Activated CD8-positive, alpha-beta T cell treated with anti-CD3 and anti-CD28 coated beads for 36 hours (primary cell): ENCODE measurements at regions not wholly inside any gene's neighbourhood (a gene's known extent, or its start where the extent isn't known, plus 50 kb on each side); places are given as distances from the start of the nearest gene placed in this dataset.
A peak's percentile ranks its signal among the peaks of the same experiment; 100 is the strongest.

Source experiments
- ATAC-seq: fragments of 200-7000 bp; cut with Tn5 transposase; one replicate; pipeline ENCODE4 v1.10.0; 2021; ENCODE audit warnings: mild to moderate bottlenecking, moderate library complexity
- CTCF ChIA-PET: fragments of 350-600 bp; sonication (Branson Sonifier 250); formaldehyde crosslinking; loops from one replicate; lab custom pipeline; 2021; ENCODE audit warnings: antibody characterized with exemption; lab: Charles Lee
- POLR2A ChIA-PET: fragments of 350-600 bp; sonication (Branson Sonifier 250); formaldehyde crosslinking; loops from one replicate; lab custom pipeline; 2021; ENCODE audit warnings: antibody characterized with exemption; lab: Charles Lee
- DNase-seq: peaks from one replicate; pipeline ENCODE4 v3.0.0-alpha.2; 2020
- H3K27ac Mint-ChIP-seq: one replicate; pipeline ENCODE4 v1.8.0; 2021; ENCODE audit warnings: mild to moderate bottlenecking, mixed read lengths
- H3K27me3 Mint-ChIP-seq: one replicate; pipeline ENCODE4 v1.8.0; 2021; ENCODE audit warnings: mixed read lengths
- H3K36me3 Mint-ChIP-seq: one replicate; pipeline ENCODE4 v1.8.0; 2021; ENCODE audit warnings: low read depth, mixed read lengths
- H3K4me1 Mint-ChIP-seq: one replicate; pipeline ENCODE4 v1.8.0; 2021; ENCODE audit warnings: low read depth, mixed read lengths
- H3K4me3 Mint-ChIP-seq: one replicate; pipeline ENCODE4 v1.8.0; 2021; ENCODE audit warnings: mild to moderate bottlenecking, moderate library complexity, mixed read lengths
- H3K9me3 Mint-ChIP-seq: one replicate; pipeline ENCODE4 v1.8.0; 2021; ENCODE audit warnings: mixed read lengths
- CTCF ChIP-seq: fragments of 200-600 bp; IDR thresholded peaks from one replicate; pipeline ENCODE4 v1.8.0; 2022; ENCODE audit warnings: antibody characterized with exemption, mild to moderate bottlenecking
- intact Hi-C: fragments of 100-400 bp; cut with micrococcal nuclease; formaldehyde crosslinking; loops from one replicate; pipeline ENCODE4 v1.10.0; 2022

- Mint-ChIP-seq H3K27ac (no peak overlapping the region), H3K4me3 (no peak overlapping the region), H3K36me3 (peaks cover 5% of the 10 kb centered on the region), H3K27me3 (no peaks in the 10 kb centered on the region), H3K9me3 (peaks cover 28% of the 10 kb centered on the region), H3K4me1 (peaks cover 10% of the 10 kb centered on the region)
- TF ChIP-seq CTCF, result no peak
- no peak for ATAC-seq
- intact Hi-C loops, result no loop called here
- POLR2A ChIA-PET, result no interaction called here
- CTCF ChIA-PET, result no interaction called here
- DNase-seq, result no peak
Measured at GRCh38 chr14:98437113-98437512, 834.9 kb downstream of the BCL11B start.

GRCh38 chr14:98444077-98444476, 827.9 kb downstream of the BCL11B start:
- peaks cover 13% of the 10 kb centered on the region for H3K9me3 Mint-ChIP-seq
- peak; percentile 25 for DNase-seq
- ChIA-PET POLR2A (no interaction called here), CTCF (no interaction called here)
- H3K4me1 Mint-ChIP-seq, result peaks cover 31% of the 10 kb centered on the region
- H3K36me3 Mint-ChIP-seq, result no peaks in the 10 kb centered on the region
- peak overlapping the region; percentile 84 for H3K27ac Mint-ChIP-seq
- ATAC-seq, result peak; percentile 34
- no peak for TF ChIP-seq CTCF
- intact Hi-C loops, result no loop called here
- no peaks in the 10 kb centered on the region for H3K27me3 Mint-ChIP-seq
- H3K4me3 Mint-ChIP-seq, result no peak overlapping the region

GRCh38 chr14:98445718-98446117, 826.3 kb downstream of the BCL11B start:
- ATAC-seq (no peak), DNase-seq (no peak)
- POLR2A ChIA-PET, result interaction anchor here (0.6 to 0.8 kb wide), 3 partner anchors 13 to 962 kb away, joined by 3 read pairs; no protein-coding TSS in a partner anchor
- H3K27me3 Mint-ChIP-seq, result no peaks in the 10 kb centered on the region
- no peaks in the 10 kb centered on the region for H3K36me3 Mint-ChIP-seq
- no peak overlapping the region for H3K4me3 Mint-ChIP-seq
- intact Hi-C loops, result no loop called here
- no peak for TF ChIP-seq CTCF
- H3K27ac Mint-ChIP-seq, result no peak overlapping the region
- peaks cover 31% of the 10 kb centered on the region for H3K4me1 Mint-ChIP-seq
- CTCF ChIA-PET, result no interaction called here
- H3K9me3 Mint-ChIP-seq, result peaks cover 6% of the 10 kb centered on the region

- no peak for TF ChIP-seq CTCF
- ChIA-PET POLR2A (interaction anchor here (0.6 to 0.8 kb wide), 2 partner anchors 87 to 963 kb away, joined by 3 read pairs; no protein-coding TSS in a partner anchor), CTCF (no interaction called here)
- intact Hi-C loops, result no loop called here
- ATAC-seq (no peak), DNase-seq (no peak)
- peaks cover 6% of the 10 kb centered on the region for H3K9me3 Mint-ChIP-seq
- no peak overlapping the region for H3K4me3 Mint-ChIP-seq
- H3K36me3 Mint-ChIP-seq, result no peaks in the 10 kb centered on the region
- H3K4me1 Mint-ChIP-seq, result peaks cover 31% of the 10 kb centered on the region
- H3K27me3 Mint-ChIP-seq, result no peaks in the 10 kb centered on the region
- H3K27ac Mint-ChIP-seq, result no peak overlapping the region
Measured at GRCh38 chr14:98446508-98446907, 825.5 kb downstream of the BCL11B start.

- ChIA-PET CTCF (no interaction called here), POLR2A (no interaction called here)
- H3K9me3 Mint-ChIP-seq, result peaks cover 7% of the 10 kb centered on the region
- no peak for TF ChIP-seq CTCF
- no peak overlapping the region for H3K27ac Mint-ChIP-seq
- no peaks in the 10 kb centered on the region for H3K4me1 Mint-ChIP-seq
- intact Hi-C loops, result no loop called here
- ATAC-seq (no peak), DNase-seq (no peak)
- no peaks in the 10 kb centered on the region for H3K36me3 Mint-ChIP-seq
- no peaks in the 10 kb centered on the region for H3K27me3 Mint-ChIP-seq
- no peak overlapping the region for H3K4me3 Mint-ChIP-seq
Measured at GRCh38 chr14:98456231-98456630, 815.8 kb downstream of the BCL11B start.
